ENCODE measurements at regions not wholly inside any gene's neighbourhood (a gene's known extent, or its start where the extent isn't known, plus 50 kb on each side); places are given as distances from the start of the nearest gene placed in this dataset.

- Histone ChIP-seq H3K27ac (ENCODE audit: low read length) (no peak overlapping the region), H3K27me3 (ENCODE audit: control insufficient read depth, insufficient read depth, low read length) (no peaks in the 10 kb centered on the region), H3K4me1 (ENCODE audit: control insufficient read depth, insufficient read depth, low read length) (no peaks in the 10 kb centered on the region), H3K4me3 (ENCODE audit: low read length) (no peak overlapping the region), H3K36me3 (ENCODE audit: control insufficient read depth, insufficient read depth, low read length) (no peaks in the 10 kb centered on the region), H3K9me3 (ENCODE audit: control insufficient read depth, low read depth, low read length) (no peaks in the 10 kb centered on the region)
- no peak for DNase-seq
- WGBS (ENCODE audit: insufficient coverage, low lambda C conversion rate), result no CpG with 5 or more reads among the region's 3 CpGs
Observed at GRCh38 chr11:36885154-36885553, 287.1 kb upstream of the RAG2 start.

DNA sequence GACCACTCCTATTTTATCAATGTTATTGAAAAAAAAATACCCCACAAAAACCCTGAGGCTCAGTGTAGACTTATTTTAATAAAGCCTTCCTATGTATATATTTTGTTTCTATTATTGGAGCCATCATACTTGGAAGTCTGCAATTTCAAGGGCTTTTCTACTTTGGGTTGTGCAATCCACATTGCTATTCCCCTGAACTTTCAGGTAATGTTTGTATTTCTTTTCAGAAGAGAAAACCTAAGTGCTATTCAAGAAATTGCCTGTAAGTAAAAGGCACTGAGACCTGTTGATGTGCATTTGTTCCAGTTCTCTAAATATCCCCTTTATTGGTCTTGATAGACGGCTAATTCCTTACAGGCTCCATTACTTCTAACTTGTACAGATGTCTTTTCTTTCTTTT lies 280.7 kb upstream of the RAG2 start:
- Histone ChIP-seq H3K4me3 (ENCODE audit: low read length) (no peak overlapping the region), H3K27ac (ENCODE audit: low read length) (no peak overlapping the region), H3K36me3 (ENCODE audit: control insufficient read depth, insufficient read depth, low read length) (no peaks in the 10 kb centered on the region), H3K9me3 (ENCODE audit: control insufficient read depth, low read depth, low read length) (no peaks in the 10 kb centered on the region), H3K27me3 (ENCODE audit: control insufficient read depth, insufficient read depth, low read length) (no peaks in the 10 kb centered on the region), H3K4me1 (ENCODE audit: control insufficient read depth, insufficient read depth, low read length) (no peaks in the 10 kb centered on the region)
- no peak for DNase-seq
- WGBS (ENCODE audit: insufficient coverage, low lambda C conversion rate), result no CpG with 5 or more reads among the region's 1 CpG

DNA sequence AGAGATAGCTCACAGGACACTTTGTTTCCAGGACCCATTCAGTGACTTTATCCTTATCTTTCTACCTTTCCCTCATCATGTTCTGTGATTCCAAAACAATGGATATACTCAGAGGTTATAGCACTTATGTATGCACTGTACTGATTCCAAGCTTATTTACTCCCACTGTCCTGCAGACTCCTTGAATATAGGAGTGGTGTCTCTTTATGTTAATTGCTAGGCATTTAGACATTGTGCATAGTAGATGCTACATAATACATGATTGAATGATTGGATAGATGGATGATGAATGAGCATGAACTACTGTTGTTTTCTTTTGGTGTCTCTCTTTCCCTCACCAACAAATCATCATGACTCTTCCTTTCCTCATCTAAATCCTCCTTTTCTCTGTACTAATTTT lies 279.1 kb upstream of the RAG2 start:
- Histone ChIP-seq H3K4me1 (ENCODE audit: control insufficient read depth, insufficient read depth, low read length) (no peaks in the 10 kb centered on the region), H3K27me3 (ENCODE audit: control insufficient read depth, insufficient read depth, low read length) (no peaks in the 10 kb centered on the region), H3K9me3 (ENCODE audit: control insufficient read depth, low read depth, low read length) (no peaks in the 10 kb centered on the region), H3K36me3 (ENCODE audit: control insufficient read depth, insufficient read depth, low read length) (no peaks in the 10 kb centered on the region), H3K27ac (ENCODE audit: low read length) (no peak overlapping the region), H3K4me3 (ENCODE audit: low read length) (no peak overlapping the region)
- DNase-seq, result no peak

- Histone ChIP-seq H3K9me3 (ENCODE audit: control insufficient read depth, low read depth, low read length) (no peaks in the 10 kb centered on the region), H3K27ac (ENCODE audit: low read length) (no peak overlapping the region), H3K36me3 (ENCODE audit: control insufficient read depth, insufficient read depth, low read length) (no peaks in the 10 kb centered on the region), H3K4me3 (ENCODE audit: low read length) (no peak overlapping the region), H3K27me3 (ENCODE audit: control insufficient read depth, insufficient read depth, low read length) (no peaks in the 10 kb centered on the region), H3K4me1 (ENCODE audit: control insufficient read depth, insufficient read depth, low read length) (no peaks in the 10 kb centered on the region)
- no peak for DNase-seq
- 20% methylated on average over 1 of the region's 1 CpG for WGBS (ENCODE audit: insufficient coverage, low lambda C conversion rate)
Observed at GRCh38 chr11:36876266-36876665, 278.2 kb upstream of the RAG2 start.

DNA sequence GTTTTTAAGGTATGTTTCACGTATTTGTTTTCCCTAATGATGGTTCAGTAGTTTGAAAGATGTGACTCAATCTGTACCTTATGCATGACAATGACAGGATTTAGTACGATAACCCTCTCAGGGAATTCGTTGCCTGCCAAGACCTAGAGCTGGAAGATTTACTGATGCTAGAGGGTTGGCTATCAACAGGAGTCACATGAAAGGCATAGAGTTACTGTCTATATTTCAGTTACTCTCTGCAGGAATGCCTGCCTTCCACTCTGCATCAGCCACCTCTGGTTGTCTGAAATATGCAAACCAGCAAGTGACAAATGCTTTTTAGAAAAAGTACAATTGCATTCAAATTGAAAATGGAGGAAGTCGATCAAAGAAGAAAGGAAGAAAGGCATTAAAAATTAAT lies 276.3 kb upstream of the RAG2 start:
- WGBS (ENCODE audit: insufficient coverage, low lambda C conversion rate), result 90% methylated on average over 1 of the region's 4 CpGs
- Histone ChIP-seq H3K4me1 (ENCODE audit: control insufficient read depth, insufficient read depth, low read length) (no peaks in the 10 kb centered on the region), H3K27me3 (ENCODE audit: control insufficient read depth, insufficient read depth, low read length) (no peaks in the 10 kb centered on the region), H3K36me3 (ENCODE audit: control insufficient read depth, insufficient read depth, low read length) (no peaks in the 10 kb centered on the region), H3K9me3 (ENCODE audit: control insufficient read depth, low read depth, low read length) (no peaks in the 10 kb centered on the region), H3K27ac (ENCODE audit: low read length) (no peak overlapping the region), H3K4me3 (ENCODE audit: low read length) (no peak overlapping the region)
- no peak for DNase-seq

GRCh38 chr11:36870361-36870760 lies 272.3 kb upstream of the RAG2 start:
- DNase-seq, result no peak
- H3K27ac ChIP-seq (ENCODE audit: low read length), result no peak overlapping the region
- WGBS (ENCODE audit: insufficient coverage, low lambda C conversion rate), result no CpG with 5 or more reads among the region's 3 CpGs
- no peaks in the 10 kb centered on the region for H3K27me3 ChIP-seq (ENCODE audit: control insufficient read depth, insufficient read depth, low read length)
- no peaks in the 10 kb centered on the region for H3K36me3 ChIP-seq (ENCODE audit: control insufficient read depth, insufficient read depth, low read length)
- H3K4me3 ChIP-seq (ENCODE audit: low read length), result no peak overlapping the region
- H3K9me3 ChIP-seq (ENCODE audit: control insufficient read depth, low read depth, low read length), result no peaks in the 10 kb centered on the region
- H3K4me1 ChIP-seq (ENCODE audit: control insufficient read depth, insufficient read depth, low read length), result no peaks in the 10 kb centered on the region

GRCh38 chr11:36868380-36868779 lies 270.3 kb upstream of the RAG2 start:
- Histone ChIP-seq H3K36me3 (ENCODE audit: control insufficient read depth, insufficient read depth, low read length) (no peaks in the 10 kb centered on the region), H3K9me3 (ENCODE audit: control insufficient read depth, low read depth, low read length) (no peaks in the 10 kb centered on the region), H3K4me3 (ENCODE audit: low read length) (no peak overlapping the region), H3K27ac (ENCODE audit: low read length) (no peak overlapping the region), H3K27me3 (ENCODE audit: control insufficient read depth, insufficient read depth, low read length) (no peaks in the 10 kb centered on the region), H3K4me1 (ENCODE audit: control insufficient read depth, insufficient read depth, low read length) (no peaks in the 10 kb centered on the region)
- 100% methylated on average over 1 of the region's 5 CpGs for WGBS (ENCODE audit: insufficient coverage, low lambda C conversion rate)
- DNase-seq, result no peak

DNA sequence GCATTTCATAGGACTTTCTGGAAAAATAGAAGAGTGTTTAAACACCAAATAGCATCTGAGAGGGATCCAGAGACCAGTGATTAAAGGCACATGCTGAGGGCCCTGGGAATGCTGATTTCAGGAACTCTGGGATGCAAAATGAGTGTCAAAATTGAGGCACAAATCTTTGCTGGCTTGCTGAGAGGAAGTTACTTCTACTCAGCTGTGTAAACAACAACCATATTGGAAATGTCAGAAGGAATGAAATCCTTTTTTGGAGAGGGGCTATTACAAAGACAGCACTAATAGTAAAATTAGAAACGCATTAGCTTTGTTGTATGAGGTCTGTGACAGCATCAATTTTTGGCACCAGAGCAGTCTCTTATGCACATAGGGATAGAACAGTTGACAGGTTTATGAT lies 267.8 kb upstream of the RAG2 start:
- H3K27ac ChIP-seq (ENCODE audit: low read length), result no peak overlapping the region
- DNase-seq, result no peak
- no CpG with 5 or more reads among the region's 1 CpG for WGBS (ENCODE audit: insufficient coverage, low lambda C conversion rate)
- no peaks in the 10 kb centered on the region for H3K36me3 ChIP-seq (ENCODE audit: control insufficient read depth, insufficient read depth, low read length)
- H3K4me3 ChIP-seq (ENCODE audit: low read length), result no peak overlapping the region
- no peaks in the 10 kb centered on the region for H3K9me3 ChIP-seq (ENCODE audit: control insufficient read depth, low read depth, low read length)
- no peaks in the 10 kb centered on the region for H3K4me1 ChIP-seq (ENCODE audit: control insufficient read depth, insufficient read depth, low read length)
- H3K27me3 ChIP-seq (ENCODE audit: control insufficient read depth, insufficient read depth, low read length), result no peaks in the 10 kb centered on the region

DNA sequence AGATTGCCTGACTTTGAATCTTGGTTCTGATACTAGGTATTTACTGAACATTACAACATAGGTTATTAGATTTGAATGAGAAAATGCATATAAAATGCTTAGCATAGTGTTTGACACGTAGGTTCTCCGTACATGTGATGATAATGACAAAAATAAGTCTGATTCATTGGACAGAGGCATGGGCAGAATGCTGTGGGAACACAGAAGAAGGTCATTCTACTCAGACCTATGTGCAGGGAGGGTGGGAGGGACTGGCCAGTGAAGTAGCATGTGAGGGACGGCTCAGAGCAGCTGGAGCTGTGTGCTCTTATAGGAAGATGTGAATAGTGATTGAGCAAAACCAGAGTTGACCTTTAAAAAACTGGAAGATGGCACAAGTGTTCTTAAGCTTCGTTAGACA lies 256.8 kb upstream of the RAG2 start:
- Histone ChIP-seq H3K36me3 (ENCODE audit: control insufficient read depth, insufficient read depth, low read length) (no peaks in the 10 kb centered on the region), H3K4me1 (ENCODE audit: control insufficient read depth, insufficient read depth, low read length) (no peaks in the 10 kb centered on the region), H3K9me3 (ENCODE audit: control insufficient read depth, low read depth, low read length) (no peaks in the 10 kb centered on the region), H3K27me3 (ENCODE audit: control insufficient read depth, insufficient read depth, low read length) (no peaks in the 10 kb centered on the region), H3K27ac (ENCODE audit: low read length) (no peak overlapping the region), H3K4me3 (ENCODE audit: low read length) (no peak overlapping the region)
- no peak for DNase-seq
- no CpG with 5 or more reads among the region's 4 CpGs for WGBS (ENCODE audit: insufficient coverage, low lambda C conversion rate)

GRCh38 chr11:36848660-36849059 lies 250.6 kb upstream of the RAG2 start:
- WGBS (ENCODE audit: insufficient coverage, low lambda C conversion rate), result 68% methylated on average over 2 of the region's 2 CpGs
- no peak overlapping the region for H3K27ac ChIP-seq (ENCODE audit: low read length)
- H3K4me1 ChIP-seq (ENCODE audit: control insufficient read depth, insufficient read depth, low read length), result no peaks in the 10 kb centered on the region
- no peaks in the 10 kb centered on the region for H3K27me3 ChIP-seq (ENCODE audit: control insufficient read depth, insufficient read depth, low read length)
- H3K36me3 ChIP-seq (ENCODE audit: control insufficient read depth, insufficient read depth, low read length), result no peaks in the 10 kb centered on the region
- H3K9me3 ChIP-seq (ENCODE audit: control insufficient read depth, low read depth, low read length), result no peaks in the 10 kb centered on the region
- no peak overlapping the region for H3K4me3 ChIP-seq (ENCODE audit: low read length)
- DNase-seq, result no peak

DNA sequence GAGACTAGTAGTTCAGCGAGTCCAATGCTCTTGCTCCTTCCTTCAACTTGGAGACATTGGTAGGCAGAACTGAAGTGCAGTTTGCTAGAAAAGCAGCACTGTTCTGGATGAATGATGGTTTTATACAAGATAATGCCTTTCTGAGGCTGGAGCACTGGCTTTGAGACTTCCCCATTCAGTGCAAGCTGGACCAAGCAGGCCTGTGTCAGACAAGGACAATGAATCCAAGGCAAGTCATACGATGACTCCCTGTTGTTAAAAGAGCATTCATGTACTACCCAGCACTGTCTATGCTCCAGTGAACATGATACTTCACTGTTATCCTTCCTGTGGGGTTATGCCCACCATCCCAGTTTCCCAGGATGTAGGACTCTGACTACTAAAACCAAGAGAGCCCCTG lies 242.3 kb upstream of the RAG2 start:
- Histone ChIP-seq H3K36me3 (ENCODE audit: control insufficient read depth, insufficient read depth, low read length) (no peaks in the 10 kb centered on the region), H3K4me1 (ENCODE audit: control insufficient read depth, insufficient read depth, low read length) (no peaks in the 10 kb centered on the region), H3K27me3 (ENCODE audit: control insufficient read depth, insufficient read depth, low read length) (no peaks in the 10 kb centered on the region), H3K27ac (ENCODE audit: low read length) (no peak overlapping the region), H3K4me3 (ENCODE audit: low read length) (no peak overlapping the region), H3K9me3 (ENCODE audit: control insufficient read depth, low read depth, low read length) (no peaks in the 10 kb centered on the region)
- no CpG with 5 or more reads among the region's 2 CpGs for WGBS (ENCODE audit: insufficient coverage, low lambda C conversion rate)
- no peak for DNase-seq
